HG03521 (cell line): ENCODE measurements at regions not wholly inside any gene's neighbourhood (a gene's known extent, or its start where the extent isn't known, plus 50 kb on each side); places are given as distances from the start of the nearest gene placed in this dataset.

Source experiments
- ATAC-seq: cut with Tn5 transposase; IDR thresholded peaks from one replicate; pipeline ENCODE4 v1.9.1; 2021; ENCODE audit warnings: mild to moderate bottlenecking, moderate library complexity; ENCODE audit not compliant: unreplicated experiment

GRCh38 chr1:177793900-177794299 lies 176.0 kb downstream of the SEC16B start:
- ATAC-seq = no peak

- ATAC-seq = no peak
Measured at GRCh38 chr1:177790566-177790965, 179.3 kb downstream of the SEC16B start.

GRCh38 chr1:177789956-177790355 lies 179.9 kb downstream of the SEC16B start:
- ATAC-seq = no peak

GRCh38 chr1:177786176-177786745 lies 183.6 kb downstream of the SEC16B start:
- ATAC-seq = no peak

- ATAC-seq = no peak
Measured at GRCh38 chr1:177784936-177785335, 184.9 kb downstream of the SEC16B start.

- ATAC-seq = no peak
Measured at GRCh38 chr1:177784409-177784808, 185.4 kb downstream of the SEC16B start.

- ATAC-seq = no peak
Measured at GRCh38 chr1:177783051-177783450, 186.8 kb downstream of the SEC16B start.

GRCh38 chr1:177780096-177780700 lies 189.7 kb downstream of the SEC16B start:
- no peak for ATAC-seq

GRCh38 chr1:177779166-177779965 lies 190.5 kb downstream of the SEC16B start:
- no peak for ATAC-seq

- no peak for ATAC-seq
Measured at GRCh38 chr1:177775924-177776323, 193.9 kb downstream of the SEC16B start.

GRCh38 chr1:177772386-177772960 lies 197.4 kb downstream of the SEC16B start:
- ATAC-seq = no peak

GRCh38 chr1:177771688-177772087 lies 198.2 kb downstream of the SEC16B start:
- no peak for ATAC-seq

- no peak for ATAC-seq
Measured at GRCh38 chr1:177770096-177770495, 199.8 kb downstream of the SEC16B start.

GRCh38 chr1:177755851-177756560 lies 213.9 kb downstream of the SEC16B start:
- no peak for ATAC-seq

GRCh38 chr1:177754603-177755002 lies 215.3 kb downstream of the SEC16B start:
- ATAC-seq = no peak

GRCh38 chr1:177753655-177754054 lies 216.2 kb downstream of the SEC16B start:
- no peak for ATAC-seq

GRCh38 chr1:177748080-177748801 lies 221.6 kb downstream of the SEC16B start:
- ATAC-seq = peak; percentile 45

GRCh38 chr1:177746155-177746554 lies 223.7 kb downstream of the SEC16B start:
- no peak for ATAC-seq

GRCh38 chr1:177744906-177745305 lies 225.0 kb downstream of the SEC16B start:
- no peak for ATAC-seq

GRCh38 chr1:177741476-177741875 lies 228.4 kb downstream of the SEC16B start:
- ATAC-seq = no peak

- ATAC-seq = no peak
Measured at GRCh38 chr1:177739780-177740179, 230.1 kb downstream of the SEC16B start.
